ENCODE measurements at regions not wholly inside any gene's neighbourhood (a gene's known extent, or its start where the extent isn't known, plus 50 kb on each side); places are given as distances from the start of the nearest gene placed in this dataset.

- no peak overlapping the region for H3K4me2 ChIP-seq (ENCODE audit: low read length)
- H3K4me1 ChIP-seq (ENCODE audit: control insufficient read depth, low read length): no peaks in the 10 kb centered on the region
Observed at GRCh38 chr16:6211644-6212043, 1114.0 kb upstream of the EEF2KMT start.

GRCh38 chr16:6209355-6209930, 1111.8 kb upstream of the EEF2KMT start:
- Histone ChIP-seq H3K27me3 (ENCODE audit: control insufficient read depth, low read length) (no peaks in the 10 kb centered on the region), H3K79me2 (ENCODE audit: control insufficient read depth, low read length) (no peaks in the 10 kb centered on the region), H3K4me1 (ENCODE audit: control insufficient read depth, low read length) (no peaks in the 10 kb centered on the region), H3K4me2 (ENCODE audit: low read length) (no peak overlapping the region), H3K4me3 (ENCODE audit: low read length) (no peak overlapping the region), H3K9me3 (ENCODE audit: control insufficient read depth, insufficient read depth, low read length) (no peaks in the 10 kb centered on the region), H3K36me3 (ENCODE audit: control insufficient read depth, low read length) (no peaks in the 10 kb centered on the region), H4K20me1 (ENCODE audit: control insufficient read depth, insufficient read depth, low read depth, low read length) (no peaks in the 10 kb centered on the region), H3K27ac (ENCODE audit: low read depth, low read length) (no peak overlapping the region), H3F3A (ENCODE audit: control insufficient read depth, insufficient read depth) (no peaks in the 10 kb centered on the region), H3K9me2 (replicated peaks; ENCODE audit: control insufficient read depth, low read length) (no peaks in the 10 kb centered on the region)
- TF ChIP-seq EZH2phosphoT487 (IDR thresholded peaks at IDR 0.05; ENCODE audit: borderline replicate concordance, low read length): no peak
- TF ChIP-seq CTCF (IDR thresholded peaks at IDR 0.05; ENCODE audit: low read depth, low read length, poor library complexity, severe bottlenecking): no peak

More at GRCh38 chr16:6211644-6212043, 1114.0 kb upstream of the EEF2KMT start:
- no peaks in the 10 kb centered on the region for H3F3A ChIP-seq (ENCODE audit: control insufficient read depth, insufficient read depth)
- H3K9me2 ChIP-seq (replicated peaks; ENCODE audit: control insufficient read depth, low read length): no peaks in the 10 kb centered on the region
- H3K79me2 ChIP-seq (ENCODE audit: control insufficient read depth, low read length): no peaks in the 10 kb centered on the region
- H4K20me1 ChIP-seq (ENCODE audit: control insufficient read depth, insufficient read depth, low read depth, low read length): no peaks in the 10 kb centered on the region
- TF ChIP-seq EZH2phosphoT487 (IDR thresholded peaks at IDR 0.05; ENCODE audit: borderline replicate concordance, low read length): no peak
- TF ChIP-seq CTCF (IDR thresholded peaks at IDR 0.05; ENCODE audit: low read depth, low read length, poor library complexity, severe bottlenecking): no peak
- no peaks in the 10 kb centered on the region for H3K9me3 ChIP-seq (ENCODE audit: control insufficient read depth, insufficient read depth, low read length)
- no peaks in the 10 kb centered on the region for H3K36me3 ChIP-seq (ENCODE audit: control insufficient read depth, low read length)
- H3K4me3 ChIP-seq (ENCODE audit: low read length): no peak overlapping the region
- H3K27me3 ChIP-seq (ENCODE audit: control insufficient read depth, low read length): no peaks in the 10 kb centered on the region
- no peak overlapping the region for H3K27ac ChIP-seq (ENCODE audit: low read depth, low read length)

GRCh38 chr16:6207580-6207979, 1110.0 kb upstream of the EEF2KMT start:
- TF ChIP-seq EZH2phosphoT487 (IDR thresholded peaks at IDR 0.05; ENCODE audit: borderline replicate concordance, low read length) (no peak), CTCF (IDR thresholded peaks at IDR 0.05; ENCODE audit: low read depth, low read length, poor library complexity, severe bottlenecking) (no peak)
- Histone ChIP-seq H3K4me1 (ENCODE audit: control insufficient read depth, low read length) (no peaks in the 10 kb centered on the region), H3K9me3 (ENCODE audit: control insufficient read depth, insufficient read depth, low read length) (no peaks in the 10 kb centered on the region), H3K9me2 (replicated peaks; ENCODE audit: control insufficient read depth, low read length) (no peaks in the 10 kb centered on the region), H3K79me2 (ENCODE audit: control insufficient read depth, low read length) (no peaks in the 10 kb centered on the region), H3K36me3 (ENCODE audit: control insufficient read depth, low read length) (no peaks in the 10 kb centered on the region), H4K20me1 (ENCODE audit: control insufficient read depth, insufficient read depth, low read depth, low read length) (no peaks in the 10 kb centered on the region), H3K27me3 (ENCODE audit: control insufficient read depth, low read length) (no peaks in the 10 kb centered on the region), H3F3A (ENCODE audit: control insufficient read depth, insufficient read depth) (no peaks in the 10 kb centered on the region), H3K4me2 (ENCODE audit: low read length) (no peak overlapping the region), H3K27ac (ENCODE audit: low read depth, low read length) (no peak overlapping the region), H3K4me3 (ENCODE audit: low read length) (no peak overlapping the region)
